Lung (tissue), 11 donors: ENCODE measurements at regions not wholly inside any gene's neighbourhood (a gene's known extent, or its start where the extent isn't known, plus 50 kb on each side); places are given as distances from the start of the nearest gene placed in this dataset.

Experiments
- ATAC-seq: fragments of 200-7000 bp; cut with Tn5 transposase; one replicate; pipeline ENCODE4 v1.9.1; 2020; ENCODE audit warnings: moderate number of reproducible peaks; ENCODE audit not compliant: insufficient read depth, low FRiP score
- DNase-seq, 3 donors: peaks; one replicate each; pipeline ENCODE4 v3.0.0-alpha.2; 2013 to 2017
- H3K27ac ChIP-seq, 2 donors: one replicate each; pipeline ENCODE4 v1.5.1; 2013; ENCODE audit warnings: mild to moderate bottlenecking in 2 of 2, moderate library complexity in 2 of 2, control low read depth in 1 of 2, inconsistent platforms in 1 of 2, low read depth in 1 of 2, low read length in 1 of 2
- H3K27me3 ChIP-seq, 3 donors: one replicate each; pipeline ENCODE4 v1.5.1; 2013; ENCODE audit warnings: low read length in 2 of 3; ENCODE audit not compliant: control insufficient read depth in 3 of 3, insufficient read depth in 3 of 3
- H3K36me3 ChIP-seq, 4 donors: one replicate each; pipeline ENCODE4 v1.5.1; 2013; ENCODE audit warnings: low read length in 4 of 4, mild to moderate bottlenecking in 1 of 4, moderate library complexity in 1 of 4; ENCODE audit not compliant: control insufficient read depth in 4 of 4, insufficient read depth in 4 of 4
- H3K4me1 ChIP-seq, 5 donors: one replicate each; pipeline ENCODE4 v1.5.1; 2013; ENCODE audit warnings: low read length in 5 of 5, mild to moderate bottlenecking in 2 of 5, moderate library complexity in 1 of 5; ENCODE audit not compliant: control insufficient read depth in 5 of 5, insufficient read depth in 5 of 5
- H3K4me3 ChIP-seq: one replicate; pipeline ENCODE4 v1.5.1; 2013; ENCODE audit warnings: mild to moderate bottlenecking, control low read depth, moderate library complexity
- H3K9ac ChIP-seq, 2 donors: one replicate each; pipeline ENCODE4 v1.5.1; 2013; ENCODE audit warnings: low read length in 2 of 2, control low read depth in 1 of 2; ENCODE audit not compliant: insufficient read depth in 1 of 2
- H3K9me3 ChIP-seq, 4 donors: one replicate each; pipeline ENCODE4 v1.5.1; 2013; ENCODE audit warnings: low read length in 3 of 4, mild to moderate bottlenecking in 1 of 4, moderate library complexity in 1 of 4; ENCODE audit not compliant: control insufficient read depth in 4 of 4, insufficient read depth in 3 of 4
- WGBS, 2 donors: extraction: QIAGEN DNeasy Blood & Tissue Kit; methylation state at CpG; one replicate each; pipeline ENCODE4 v1.1.7; 2013; 5-methylcytosine and 5-hydroxymethylcytosine counted together
- TF ChIP-seq, protein P1 (sequence below): IDR thresholded peaks from 2 replicates; pipeline ENCODE4 v1.5.1; 2012; ENCODE audit warnings: mild to moderate bottlenecking; ENCODE audit errors: control extremely low read depth, extremely low read depth
- donor health status: control.
- donor health status: control.
- donor health status: Bipolar disorder and iron deficiency.
- donor health status: healthy.
- donor health status: DM: yes; HTN: yes; CAD: no.

DNA sequence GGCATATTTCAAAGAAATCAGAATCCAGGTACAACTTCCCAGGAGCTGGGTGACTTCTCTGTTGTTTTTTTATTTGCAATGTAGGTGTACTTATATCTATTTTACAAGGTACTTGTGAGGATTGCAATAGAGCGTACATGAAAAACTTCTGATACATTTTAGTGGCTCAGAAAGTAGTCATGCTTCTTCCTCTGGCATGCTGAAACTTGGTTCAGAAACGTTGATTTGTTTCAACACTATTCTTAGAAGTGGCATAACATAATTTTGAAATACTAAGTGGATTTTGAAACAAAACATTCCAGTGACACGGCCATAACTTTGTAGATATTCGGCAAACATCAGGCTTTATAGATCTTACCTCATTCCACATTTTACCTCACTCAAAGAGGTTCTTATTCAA, 79.8 kb upstream of the NLGN4Y start:
- Histone ChIP-seq H3K9me3 (no peaks in the 10 kb centered on the region), H3K27ac (no peak overlapping the region), H3K36me3 (no peaks in the 10 kb centered on the region), H3K9ac (no peak overlapping the region), H3K4me1 (no peaks in the 10 kb centered on the region), H3K4me3 (no peak overlapping the region), H3K27me3 (no peaks in the 10 kb centered on the region)
- ATAC-seq (no peak), DNase-seq (no peak)
- TF ChIP-seq, protein P1, sequence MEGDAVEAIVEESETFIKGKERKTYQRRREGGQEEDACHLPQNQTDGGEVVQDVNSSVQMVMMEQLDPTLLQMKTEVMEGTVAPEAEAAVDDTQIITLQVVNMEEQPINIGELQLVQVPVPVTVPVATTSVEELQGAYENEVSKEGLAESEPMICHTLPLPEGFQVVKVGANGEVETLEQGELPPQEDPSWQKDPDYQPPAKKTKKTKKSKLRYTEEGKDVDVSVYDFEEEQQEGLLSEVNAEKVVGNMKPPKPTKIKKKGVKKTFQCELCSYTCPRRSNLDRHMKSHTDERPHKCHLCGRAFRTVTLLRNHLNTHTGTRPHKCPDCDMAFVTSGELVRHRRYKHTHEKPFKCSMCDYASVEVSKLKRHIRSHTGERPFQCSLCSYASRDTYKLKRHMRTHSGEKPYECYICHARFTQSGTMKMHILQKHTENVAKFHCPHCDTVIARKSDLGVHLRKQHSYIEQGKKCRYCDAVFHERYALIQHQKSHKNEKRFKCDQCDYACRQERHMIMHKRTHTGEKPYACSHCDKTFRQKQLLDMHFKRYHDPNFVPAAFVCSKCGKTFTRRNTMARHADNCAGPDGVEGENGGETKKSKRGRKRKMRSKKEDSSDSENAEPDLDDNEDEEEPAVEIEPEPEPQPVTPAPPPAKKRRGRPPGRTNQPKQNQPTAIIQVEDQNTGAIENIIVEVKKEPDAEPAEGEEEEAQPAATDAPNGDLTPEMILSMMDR: no peak
- whole genome bisulfite sequencing, 2 donors: 65% methylated on average over 4 of the region's 4 CpGs; no CpG with 5 or more reads in 1 of the 2 donors

DNA sequence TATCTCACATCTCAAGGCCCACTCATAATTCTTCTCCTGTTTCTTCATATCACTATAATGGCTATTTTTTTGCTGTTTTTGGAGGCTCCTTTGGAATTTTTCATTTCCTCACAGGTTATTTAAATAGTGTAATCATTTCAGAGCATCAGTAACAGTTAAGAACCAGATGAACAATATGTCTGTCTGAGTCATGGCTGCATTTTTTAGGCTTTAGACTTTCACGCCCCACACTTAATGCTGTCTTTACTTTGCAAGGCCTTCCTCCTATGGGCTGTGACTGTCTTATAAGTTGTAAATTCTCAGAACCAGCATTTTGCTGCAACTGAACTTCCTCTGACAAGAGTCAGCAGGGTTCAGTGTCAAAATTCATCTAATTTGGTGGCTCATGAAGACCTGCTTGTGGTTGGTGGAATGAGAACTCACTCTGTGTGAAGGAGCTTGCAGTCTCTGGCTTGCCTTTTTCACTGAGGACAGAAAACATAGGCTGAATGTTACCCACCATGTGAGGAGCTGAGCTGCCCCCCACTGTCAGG, 56.1 kb upstream of the NLGN4Y start:
- 88% methylated on average over 1 of the region's 1 CpG; no CpG with 5 or more reads in 1 of the 2 donors for WGBS, 2 donors
- no peak overlapping the region for H3K9ac ChIP-seq
- no peaks in the 10 kb centered on the region for H3K9me3 ChIP-seq
- TF ChIP-seq, protein P1: no peak
- no peaks in the 10 kb centered on the region for H3K4me1 ChIP-seq
- H3K27me3 ChIP-seq: no peaks in the 10 kb centered on the region
- no peak for DNase-seq
- H3K27ac ChIP-seq: no peak overlapping the region
- no peaks in the 10 kb centered on the region for H3K36me3 ChIP-seq
- no peak for ATAC-seq
- no peak overlapping the region for H3K4me3 ChIP-seq

DNA sequence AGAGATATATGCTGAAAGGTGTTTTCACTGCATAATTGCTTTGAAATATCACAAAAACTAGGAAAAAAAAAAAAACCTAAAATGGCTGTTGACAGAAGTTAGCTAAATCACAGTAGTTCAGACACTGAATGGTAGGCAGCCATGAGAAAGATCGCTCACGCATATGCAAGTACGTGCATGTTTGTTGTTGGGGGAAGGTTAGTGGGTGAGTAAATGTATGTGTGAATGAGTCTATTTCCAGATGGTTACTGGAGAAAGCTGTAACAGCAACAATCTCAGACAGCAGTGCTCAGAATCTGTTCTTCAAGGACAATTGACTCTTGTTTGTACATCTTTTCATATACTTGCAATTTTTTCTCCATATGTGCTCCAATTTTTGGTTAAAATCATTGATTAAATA, 51.9 kb upstream of the NLGN4Y start:
- Histone ChIP-seq H3K9me3 (no peaks in the 10 kb centered on the region), H3K36me3 (no peaks in the 10 kb centered on the region)

More for the DNA sequence above, 51.9 kb upstream of the NLGN4Y start:
- Histone ChIP-seq H3K4me3 (no peak overlapping the region), H3K27ac (no peak overlapping the region), H3K4me1 (no peaks in the 10 kb centered on the region), H3K9ac (no peak overlapping the region), H3K27me3 (no peaks in the 10 kb centered on the region)
- TF ChIP-seq, protein P1: no peak
- DNase-seq (no peak), ATAC-seq (no peak)
- WGBS, 2 donors: 83% methylated on average over 3 of the region's 3 CpGs; no CpG with 5 or more reads in 1 of the 2 donors
